Neuron (in vitro differentiated cells): ENCODE measurements at regions not wholly inside any gene's neighbourhood (a gene's known extent, or its start where the extent isn't known, plus 50 kb on each side); places are given as distances from the start of the nearest gene placed in this dataset.

ENCODE experiments used
- H2AFZ ChIP-seq: one replicate; pipeline ENCODE4 v1.6.1; 2013; ENCODE audit warnings: low read depth, mild to moderate bottlenecking, inconsistent platforms, low read length, moderate library complexity
- H3K27me3 ChIP-seq: one replicate; pipeline ENCODE4 v1.6.1; 2013; ENCODE audit warnings: low read length; ENCODE audit not compliant: insufficient read depth
- H3K36me3 ChIP-seq: one replicate; pipeline ENCODE4 v1.6.1; 2013; ENCODE audit warnings: low read length; ENCODE audit not compliant: insufficient read depth
- H3K4me1 ChIP-seq: one replicate; pipeline ENCODE4 v1.6.1; 2013; ENCODE audit warnings: low read length; ENCODE audit not compliant: insufficient read depth
- H3K4me3 ChIP-seq: 2 replicates; pipeline ENCODE4 v1.5.1; 2013; ENCODE audit warnings: mild to moderate bottlenecking, low read length, moderate library complexity
- H3K9me3 ChIP-seq: one replicate; pipeline ENCODE4 v1.6.1; 2013; ENCODE audit warnings: low read length

DNA sequence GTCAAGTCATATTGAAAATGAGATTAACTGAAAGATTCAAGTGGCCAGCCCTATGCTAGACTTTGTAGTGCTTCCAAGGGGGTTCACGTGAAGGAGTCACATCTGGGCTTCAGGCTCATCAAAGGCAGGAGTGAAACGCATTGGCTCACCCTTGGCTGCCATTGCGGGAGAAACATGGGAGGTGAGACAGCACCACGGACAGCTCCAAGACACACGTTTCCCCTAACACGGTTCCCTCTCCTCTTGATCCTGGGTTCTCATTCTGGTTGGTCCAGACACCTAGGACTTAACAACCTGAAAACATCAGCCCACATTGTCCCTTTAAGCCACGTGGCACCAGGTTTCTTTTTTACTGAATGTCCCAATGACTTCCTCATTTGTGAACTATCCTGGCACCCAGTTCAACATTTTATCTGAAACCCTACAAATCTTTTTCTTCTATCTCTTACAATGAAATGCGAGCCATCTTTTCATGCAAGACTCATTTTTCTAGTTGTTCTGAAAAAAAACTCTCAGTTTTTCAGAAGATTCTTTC lies 279.0 kb upstream of the VCX3A start:
- H3K4me1 ChIP-seq = no peaks in the 10 kb centered on the region
- H3K4me3 ChIP-seq = no peak overlapping the region

GRCh38 chrX:6812087-6812486 lies 277.2 kb upstream of the VCX3A start:
- no peak overlapping the region for H3K4me3 ChIP-seq
- no peaks in the 10 kb centered on the region for H3K27me3 ChIP-seq
- no peaks in the 10 kb centered on the region for H3K9me3 ChIP-seq
- no peaks in the 10 kb centered on the region for H3K36me3 ChIP-seq
- H3K4me1 ChIP-seq = no peaks in the 10 kb centered on the region
- no peak overlapping the region for H2AFZ ChIP-seq

More for the DNA sequence above, 279.0 kb upstream of the VCX3A start:
- Histone ChIP-seq H3K9me3 (no peaks in the 10 kb centered on the region), H3K36me3 (no peaks in the 10 kb centered on the region), H2AFZ (no peak overlapping the region), H3K27me3 (no peaks in the 10 kb centered on the region)

- no peak overlapping the region for H3K4me3 ChIP-seq
- H3K9me3 ChIP-seq = no peaks in the 10 kb centered on the region
- no peaks in the 10 kb centered on the region for H3K4me1 ChIP-seq
- no peaks in the 10 kb centered on the region for H3K36me3 ChIP-seq
- no peaks in the 10 kb centered on the region for H3K27me3 ChIP-seq
- H2AFZ ChIP-seq = no peak overlapping the region
Measured at GRCh38 chrX:6810776-6811175, 275.9 kb upstream of the VCX3A start.

- Histone ChIP-seq H3K4me3 (no peak overlapping the region), H3K27me3 (no peaks in the 10 kb centered on the region), H3K9me3 (no peaks in the 10 kb centered on the region), H3K4me1 (no peaks in the 10 kb centered on the region), H3K36me3 (no peaks in the 10 kb centered on the region), H2AFZ (no peak overlapping the region)
Measured at GRCh38 chrX:6803607-6804006, 268.7 kb upstream of the VCX3A start.

- H3K36me3 ChIP-seq = no peaks in the 10 kb centered on the region
- H3K4me3 ChIP-seq = no peak overlapping the region
- no peaks in the 10 kb centered on the region for H3K9me3 ChIP-seq
- no peaks in the 10 kb centered on the region for H3K4me1 ChIP-seq
- no peaks in the 10 kb centered on the region for H3K27me3 ChIP-seq
- H2AFZ ChIP-seq = no peak overlapping the region
Measured at GRCh38 chrX:6793000-6793399, 258.1 kb upstream of the VCX3A start.

DNA sequence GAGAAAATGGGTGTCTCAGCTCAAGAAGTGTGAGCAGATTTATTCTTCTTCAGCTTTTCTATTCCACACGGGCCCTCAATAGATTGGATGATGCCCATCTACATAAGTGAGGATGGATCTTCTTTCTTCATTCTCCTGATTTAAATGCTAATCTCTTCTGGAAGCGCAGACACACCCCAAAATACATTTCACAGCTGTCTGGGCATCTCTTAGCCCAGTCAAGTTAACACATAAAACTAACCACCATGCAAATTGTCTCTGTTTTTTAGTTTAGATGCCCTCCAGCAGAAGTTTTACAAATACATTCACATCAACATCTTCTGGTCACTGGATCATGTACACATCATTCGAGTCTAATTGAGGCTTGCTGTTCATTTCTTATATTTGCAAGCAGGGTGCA lies 249.0 kb upstream of the VCX3A start:
- H3K4me3 ChIP-seq = no peak overlapping the region
- H3K27me3 ChIP-seq = no peaks in the 10 kb centered on the region
- no peaks in the 10 kb centered on the region for H3K9me3 ChIP-seq
- peaks cover 8% of the 10 kb centered on the region for H3K4me1 ChIP-seq
- H3K36me3 ChIP-seq = no peaks in the 10 kb centered on the region
- no peak overlapping the region for H2AFZ ChIP-seq

DNA sequence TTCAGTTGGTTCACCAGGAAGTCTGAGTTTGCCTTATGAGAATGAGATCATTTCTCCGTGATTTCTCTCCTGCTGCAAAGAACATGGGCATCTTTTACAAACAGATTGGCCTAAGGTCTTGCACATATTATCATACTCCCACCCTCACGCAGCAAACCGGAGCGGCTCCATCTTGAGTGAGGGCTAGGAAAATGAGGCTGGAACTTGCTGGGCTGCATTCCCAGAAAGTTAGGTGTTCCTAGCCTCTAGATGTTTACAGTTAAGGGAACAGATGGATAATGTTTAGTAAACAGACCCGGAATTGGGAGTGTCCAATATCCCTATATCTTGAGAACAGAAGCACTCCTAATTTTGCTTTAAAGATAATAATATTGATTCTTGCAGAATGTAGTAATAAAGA lies 247.9 kb upstream of the VCX3A start:
- H3K4me3 ChIP-seq = no peak overlapping the region
- peaks cover 16% of the 10 kb centered on the region for H3K4me1 ChIP-seq
- H3K36me3 ChIP-seq = no peaks in the 10 kb centered on the region
- H3K27me3 ChIP-seq = no peaks in the 10 kb centered on the region
- no peaks in the 10 kb centered on the region for H3K9me3 ChIP-seq
- H2AFZ ChIP-seq = no peak overlapping the region

GRCh38 chrX:6778544-6779503 lies 243.9 kb upstream of the VCX3A start:
- Histone ChIP-seq H3K27me3 (no peaks in the 10 kb centered on the region), H3K9me3 (no peaks in the 10 kb centered on the region), H2AFZ (peak overlapping the region; percentile 49), H3K36me3 (no peaks in the 10 kb centered on the region), H3K4me1 (peaks cover 23% of the 10 kb centered on the region), H3K4me3 (peak overlapping the region; percentile 31)

DNA sequence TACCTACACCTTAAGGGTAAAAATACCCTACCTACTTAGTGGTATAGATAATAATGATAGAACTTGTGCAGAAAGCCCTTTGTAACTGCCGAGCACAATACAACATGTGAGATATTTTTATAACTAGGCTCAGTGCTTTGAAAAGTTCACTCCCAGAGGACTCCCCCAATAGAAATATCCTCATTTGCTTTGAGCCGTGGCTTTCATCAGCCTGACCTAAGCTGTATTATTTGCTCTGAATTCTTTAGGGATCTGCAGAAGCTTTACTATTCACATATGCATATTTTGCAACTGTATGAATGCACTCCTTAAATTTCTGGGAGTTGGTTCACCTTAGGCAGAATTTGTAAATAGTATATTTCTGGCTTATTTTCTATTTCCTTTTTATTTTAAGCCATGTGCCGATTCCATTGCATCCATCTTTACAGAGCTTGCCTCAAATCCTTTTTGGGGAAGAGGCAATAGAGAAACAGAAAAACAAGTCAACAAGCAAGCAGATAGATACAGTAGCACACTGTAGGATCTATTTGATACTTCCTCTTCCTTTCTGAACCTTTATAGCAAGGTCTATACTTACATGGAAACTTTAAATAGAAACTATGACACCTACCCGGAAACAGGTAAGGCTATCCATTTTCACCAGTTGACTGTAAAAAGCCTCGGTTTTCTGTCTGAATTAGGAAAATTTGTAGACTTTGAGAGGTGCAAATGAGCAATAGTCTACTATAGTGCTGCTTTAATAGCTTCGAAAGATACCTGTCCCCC lies 242.5 kb upstream of the VCX3A start:
- no peaks in the 10 kb centered on the region for H3K9me3 ChIP-seq
- no peak overlapping the region for H3K4me3 ChIP-seq
- H3K36me3 ChIP-seq = no peaks in the 10 kb centered on the region
- peaks cover 23% of the 10 kb centered on the region for H3K4me1 ChIP-seq
- no peaks in the 10 kb centered on the region for H3K27me3 ChIP-seq
- H2AFZ ChIP-seq = no peak overlapping the region

- Histone ChIP-seq H3K4me3 (no peak overlapping the region), H3K9me3 (no peaks in the 10 kb centered on the region), H3K4me1 (peaks cover 2% of the 10 kb centered on the region), H3K36me3 (no peaks in the 10 kb centered on the region), H2AFZ (no peak overlapping the region), H3K27me3 (no peaks in the 10 kb centered on the region)
Measured at GRCh38 chrX:6770936-6771335, 236.0 kb upstream of the VCX3A start.

GRCh38 chrX:6768881-6769280 lies 234.0 kb upstream of the VCX3A start:
- no peaks in the 10 kb centered on the region for H3K27me3 ChIP-seq
- H3K4me3 ChIP-seq = no peak overlapping the region
- H2AFZ ChIP-seq = no peak overlapping the region
- H3K4me1 ChIP-seq = peaks cover 2% of the 10 kb centered on the region
- no peaks in the 10 kb centered on the region for H3K36me3 ChIP-seq
- H3K9me3 ChIP-seq = no peaks in the 10 kb centered on the region

DNA sequence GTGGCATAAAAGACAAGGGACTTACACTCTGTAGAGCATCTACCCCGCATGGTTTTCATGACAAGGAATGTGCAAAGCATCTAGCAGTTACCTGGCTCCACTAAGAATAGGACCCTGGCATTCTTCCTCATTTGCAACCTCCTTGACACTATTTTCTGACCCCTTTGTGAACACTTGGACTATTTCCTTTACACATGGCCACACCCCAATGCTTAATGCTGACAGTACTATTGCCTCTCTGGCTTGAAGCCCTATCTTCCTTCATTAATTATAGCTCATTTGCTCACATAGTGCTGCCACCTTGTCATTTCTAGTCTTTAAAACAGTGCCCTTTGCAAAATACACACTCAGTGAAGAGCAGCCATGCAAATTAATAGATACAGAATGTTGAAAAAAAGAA lies 226.3 kb upstream of the VCX3A start:
- Histone ChIP-seq H3K9me3 (no peaks in the 10 kb centered on the region), H3K36me3 (no peaks in the 10 kb centered on the region), H3K27me3 (no peaks in the 10 kb centered on the region), H3K4me1 (no peaks in the 10 kb centered on the region), H2AFZ (no peak overlapping the region), H3K4me3 (no peak overlapping the region)

DNA sequence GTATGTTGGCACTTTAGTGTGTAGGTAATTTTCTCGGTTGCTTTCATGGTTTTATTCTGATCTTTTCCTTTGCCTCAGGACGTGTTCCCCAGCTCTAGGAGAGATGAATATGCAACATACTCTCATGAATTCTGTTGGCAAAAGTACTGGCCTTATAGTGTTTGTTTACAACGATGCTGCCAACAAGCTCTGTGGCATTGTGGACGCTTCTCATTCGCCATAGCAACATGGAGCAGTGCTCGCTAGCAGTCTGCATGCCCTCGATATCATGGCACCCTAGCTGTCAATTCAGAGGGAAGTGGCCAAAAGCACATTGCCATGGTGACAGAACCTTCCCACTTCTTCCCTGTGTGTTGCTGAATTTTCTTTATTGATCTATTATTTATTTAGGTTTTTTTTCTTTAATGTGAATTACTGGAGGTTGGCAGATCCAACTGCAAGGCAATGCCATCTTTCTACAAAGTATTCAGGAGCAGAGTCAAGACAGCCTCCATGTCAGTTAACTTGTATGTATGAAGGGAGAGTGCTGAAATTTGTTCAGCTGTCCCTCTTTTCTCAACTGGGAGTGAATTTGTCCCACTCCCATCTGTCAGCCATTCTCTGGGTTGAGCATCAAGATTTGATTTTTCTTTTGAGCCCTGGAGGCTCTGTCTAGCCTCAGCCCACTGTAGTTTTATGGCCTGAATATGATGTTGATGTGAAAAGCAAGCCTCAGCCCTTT lies 224.9 kb upstream of the VCX3A start:
- Histone ChIP-seq H3K4me3 (no peak overlapping the region), H3K36me3 (no peaks in the 10 kb centered on the region), H3K4me1 (no peaks in the 10 kb centered on the region), H2AFZ (no peak overlapping the region), H3K27me3 (no peaks in the 10 kb centered on the region), H3K9me3 (no peaks in the 10 kb centered on the region)
